Progenitor cell of endocrine pancreas (in vitro differentiated cells): ENCODE measurements at regions not wholly inside any gene's neighbourhood (a gene's known extent, or its start where the extent isn't known, plus 50 kb on each side); places are given as distances from the start of the nearest gene placed in this dataset.

ENCODE experiments used
- DNase-seq: peaks from one replicate; pipeline ENCODE4 v3.0.0; 2021; ENCODE audit warnings: low spot score; ENCODE audit not compliant: unreplicated experiment
- H3K27ac Mint-ChIP-seq: 2 replicates; pipeline ENCODE4 v1.8.0; 2021; ENCODE audit warnings: mild to moderate bottlenecking, moderate library complexity, mixed read lengths
- H3K27me3 Mint-ChIP-seq: 2 replicates; pipeline ENCODE4 v1.8.0; 2021; ENCODE audit warnings: mixed read lengths
- H3K36me3 Mint-ChIP-seq: 2 replicates; pipeline ENCODE4 v1.8.0; 2022; ENCODE audit warnings: mixed read lengths; ENCODE audit not compliant: insufficient read depth
- H3K4me1 Mint-ChIP-seq: 2 replicates; pipeline ENCODE4 v1.8.0; 2021; ENCODE audit warnings: low read depth, mixed read lengths
- H3K4me3 Mint-ChIP-seq: 2 replicates; pipeline ENCODE4 v1.8.0; 2021; ENCODE audit warnings: low read depth, mild to moderate bottlenecking, moderate library complexity, mixed read lengths
- H3K9me3 Mint-ChIP-seq: 2 replicates; pipeline ENCODE4 v1.8.0; 2021; ENCODE audit warnings: low read depth, mixed read lengths
- CTCF ChIP-seq: fragments of 200-600 bp; sonication (generic); IDR thresholded peaks from one replicate; pipeline ENCODE4 v1.5.0; 2021; ENCODE audit warnings: antibody characterized with exemption, mild to moderate bottlenecking; ENCODE audit not compliant: unreplicated experiment

GRCh38 chr5:2143646-2144353 is 261.1 kb upstream of the IRX4 start:
- peaks cover 2% of the 10 kb centered on the region for H3K4me1 Mint-ChIP-seq
- TF ChIP-seq CTCF: no peak
- no peak overlapping the region for H3K27ac Mint-ChIP-seq
- H3K27me3 Mint-ChIP-seq: peaks cover 33% of the 10 kb centered on the region
- no peak overlapping the region for H3K4me3 Mint-ChIP-seq
- no peaks in the 10 kb centered on the region for H3K9me3 Mint-ChIP-seq
- no peaks in the 10 kb centered on the region for H3K36me3 Mint-ChIP-seq
- DNase-seq: no peak

- no peaks in the 10 kb centered on the region for H3K4me1 Mint-ChIP-seq
Observed at GRCh38 chr5:2143088-2143487, 260.4 kb upstream of the IRX4 start.

GRCh38 chr5:2142456-2142954 is 259.8 kb upstream of the IRX4 start:
- Mint-ChIP-seq H3K9me3 (no peaks in the 10 kb centered on the region), H3K36me3 (no peaks in the 10 kb centered on the region), H3K27ac (no peak overlapping the region), H3K4me3 (no peak overlapping the region), H3K27me3 (peaks cover 42% of the 10 kb centered on the region), H3K4me1 (no peaks in the 10 kb centered on the region)
- no peak for DNase-seq
- no peak for TF ChIP-seq CTCF

More at GRCh38 chr5:2143088-2143487, 260.4 kb upstream of the IRX4 start:
- no peaks in the 10 kb centered on the region for H3K9me3 Mint-ChIP-seq
- DNase-seq: no peak
- H3K27me3 Mint-ChIP-seq: peaks cover 37% of the 10 kb centered on the region
- no peak overlapping the region for H3K4me3 Mint-ChIP-seq
- no peaks in the 10 kb centered on the region for H3K36me3 Mint-ChIP-seq
- TF ChIP-seq CTCF: no peak
- no peak overlapping the region for H3K27ac Mint-ChIP-seq

- H3K27ac Mint-ChIP-seq: no peak overlapping the region
Observed at GRCh38 chr5:2141254-2142000, 258.7 kb upstream of the IRX4 start.

More at GRCh38 chr5:2141254-2142000, 258.7 kb upstream of the IRX4 start:
- Mint-ChIP-seq H3K4me1 (no peaks in the 10 kb centered on the region), H3K9me3 (no peaks in the 10 kb centered on the region), H3K36me3 (no peaks in the 10 kb centered on the region), H3K27me3 (peaks cover 52% of the 10 kb centered on the region), H3K4me3 (no peak overlapping the region)
- no peak for DNase-seq
- no peak for TF ChIP-seq CTCF
